Prostate gland (tissue), 2 donors: ENCODE measurements at regions not wholly inside any gene's neighbourhood (a gene's known extent, or its start where the extent isn't known, plus 50 kb on each side); places are given as distances from the start of the nearest gene placed in this dataset.

Experiments
- POLR2A ChIP-seq: fragments of 450-650 bp; IDR thresholded peaks from one replicate; pipeline ENCODE4 v1.6.1; 2016; ENCODE audit warnings: antibody characterized with exemption, mild to moderate bottlenecking
- POLR2AphosphoS5 ChIP-seq: sonication (generic); formaldehyde crosslinking; IDR thresholded peaks from one replicate; pipeline ENCODE4 v1.6.1; 2017; ENCODE audit warnings: antibody characterized with exemption
- TF ChIP-seq, protein P1 (sequence below), 4 experiments: fragments of 200-600 bp in 2 of 4; fragments of 450-650 bp in 2 of 4; sonication (generic) in 2 of 4; IDR thresholded peaks; 1 replicate in 3 of 4; 2 replicates in 1 of 4; pipeline ENCODE4 v1.5.1; 2016 to 2019; ENCODE audit warnings: antibody characterized with exemption in 4 of 4, mild to moderate bottlenecking in 2 of 4, moderate library complexity in 2 of 4

DNA sequence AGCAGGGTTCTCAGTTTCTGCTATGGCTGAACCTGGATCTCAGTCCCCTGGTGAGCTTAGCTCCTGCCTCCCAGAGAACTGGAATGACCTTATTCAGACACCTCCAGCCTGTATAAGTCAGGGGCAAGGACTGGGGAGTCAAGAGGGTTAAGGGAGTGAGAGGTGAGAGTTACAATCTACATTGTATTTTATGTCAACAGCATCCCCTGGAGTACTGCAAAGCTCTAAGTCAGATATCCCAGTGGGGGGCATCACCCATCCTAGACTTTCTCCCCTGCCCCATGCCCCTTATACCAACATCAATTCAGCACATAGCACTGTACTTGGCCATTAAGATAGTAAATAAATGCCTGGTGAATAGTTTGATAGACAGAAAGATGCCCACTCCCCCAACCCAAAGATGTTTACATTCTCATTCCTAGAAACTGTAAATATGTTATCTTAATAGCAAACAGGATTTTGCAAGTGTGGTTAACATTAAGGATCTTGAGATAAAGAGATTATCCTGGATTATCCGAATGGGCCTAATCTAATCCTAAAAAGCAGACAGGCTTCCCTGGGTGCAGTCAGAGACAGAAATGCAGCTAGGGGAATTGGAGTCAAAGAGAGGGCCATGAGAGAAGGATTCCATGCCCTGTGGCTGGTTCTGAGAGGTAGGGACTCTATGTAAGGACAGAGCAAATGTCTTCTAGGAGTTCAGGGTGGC, 132.3 kb upstream of the RASGRP1 start:
- TF ChIP-seq, protein P1, sequence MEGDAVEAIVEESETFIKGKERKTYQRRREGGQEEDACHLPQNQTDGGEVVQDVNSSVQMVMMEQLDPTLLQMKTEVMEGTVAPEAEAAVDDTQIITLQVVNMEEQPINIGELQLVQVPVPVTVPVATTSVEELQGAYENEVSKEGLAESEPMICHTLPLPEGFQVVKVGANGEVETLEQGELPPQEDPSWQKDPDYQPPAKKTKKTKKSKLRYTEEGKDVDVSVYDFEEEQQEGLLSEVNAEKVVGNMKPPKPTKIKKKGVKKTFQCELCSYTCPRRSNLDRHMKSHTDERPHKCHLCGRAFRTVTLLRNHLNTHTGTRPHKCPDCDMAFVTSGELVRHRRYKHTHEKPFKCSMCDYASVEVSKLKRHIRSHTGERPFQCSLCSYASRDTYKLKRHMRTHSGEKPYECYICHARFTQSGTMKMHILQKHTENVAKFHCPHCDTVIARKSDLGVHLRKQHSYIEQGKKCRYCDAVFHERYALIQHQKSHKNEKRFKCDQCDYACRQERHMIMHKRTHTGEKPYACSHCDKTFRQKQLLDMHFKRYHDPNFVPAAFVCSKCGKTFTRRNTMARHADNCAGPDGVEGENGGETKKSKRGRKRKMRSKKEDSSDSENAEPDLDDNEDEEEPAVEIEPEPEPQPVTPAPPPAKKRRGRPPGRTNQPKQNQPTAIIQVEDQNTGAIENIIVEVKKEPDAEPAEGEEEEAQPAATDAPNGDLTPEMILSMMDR (IDR thresholded peaks at IDR 0.05) = no peak
- no peak for TF ChIP-seq POLR2A
- no peak for TF ChIP-seq POLR2AphosphoS5
